Stimulated activated CD8-positive, alpha-beta memory T cell treated with anti-CD3 and anti-CD28 coated beads, Interleukin-7, amount 100 ng/mL, for 24 hours (primary cell): ENCODE measurements at regions not wholly inside any gene's neighbourhood (a gene's known extent, or its start where the extent isn't known, plus 50 kb on each side); places are given as distances from the start of the nearest gene placed in this dataset.

Experiments used
- DNase-seq: peaks from one replicate; pipeline ENCODE4 v3.0.0-alpha.2; 2020; ENCODE audit warnings: low read depth

DNA sequence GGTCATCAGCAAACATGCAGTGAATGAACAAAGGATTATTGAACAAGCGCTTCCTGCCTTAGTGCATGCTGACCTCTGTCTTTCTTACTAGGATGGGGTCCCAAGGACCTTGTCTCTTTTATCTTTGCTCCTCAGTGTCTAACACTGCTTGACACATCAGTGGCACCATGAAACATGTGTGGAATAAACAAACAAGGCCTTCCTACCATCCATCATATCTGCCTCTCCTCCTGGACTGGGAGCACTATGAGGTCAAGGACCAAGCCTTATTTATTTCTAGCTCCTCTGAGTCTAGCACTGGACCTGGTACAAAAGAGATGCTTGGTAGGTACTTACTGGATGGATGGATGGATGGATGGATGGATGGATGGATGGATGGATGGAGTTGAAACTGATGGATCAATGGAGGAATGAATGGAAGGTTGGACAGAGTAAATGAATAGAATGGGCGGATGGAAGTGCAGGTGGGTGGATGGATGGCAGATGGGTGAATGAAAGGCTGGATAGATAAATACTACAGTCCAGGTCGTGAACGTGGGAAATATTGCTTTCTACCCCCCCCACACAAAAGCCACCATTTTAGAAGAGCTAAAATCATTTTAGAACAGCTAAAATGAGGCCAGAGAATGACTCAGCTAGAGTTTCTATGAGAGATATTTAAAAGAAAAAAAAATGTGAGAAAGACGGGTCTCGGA, 104.1 kb upstream of the PTPN1 start:
- DNase-seq = no peak

DNA sequence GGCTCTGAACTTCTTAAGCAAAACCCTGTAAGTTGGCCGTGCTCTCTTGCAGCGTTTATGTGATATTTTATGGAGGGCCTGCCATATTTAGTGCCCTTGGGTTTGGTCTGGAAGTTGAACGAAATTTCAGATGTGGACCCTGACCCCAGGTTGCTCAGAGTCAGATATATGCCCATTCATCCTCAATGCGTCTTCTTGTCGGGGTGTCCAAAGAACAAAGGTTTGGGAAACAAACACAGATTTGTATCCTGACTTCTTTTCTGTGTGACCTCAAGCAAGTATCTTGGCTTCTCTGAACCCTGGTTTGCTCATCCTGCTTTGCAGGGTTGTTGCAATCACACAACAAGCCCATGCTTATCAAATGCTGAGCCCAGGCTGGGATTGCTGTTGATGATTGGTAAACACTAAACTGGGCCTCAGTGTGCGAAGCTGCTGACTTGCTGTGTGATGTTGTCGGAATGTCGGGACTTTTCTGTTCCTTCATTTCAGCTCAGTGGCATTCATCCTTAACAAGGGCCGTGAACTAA, 103.5 kb upstream of the PTPN1 start:
- DNase-seq = no peak

DNA sequence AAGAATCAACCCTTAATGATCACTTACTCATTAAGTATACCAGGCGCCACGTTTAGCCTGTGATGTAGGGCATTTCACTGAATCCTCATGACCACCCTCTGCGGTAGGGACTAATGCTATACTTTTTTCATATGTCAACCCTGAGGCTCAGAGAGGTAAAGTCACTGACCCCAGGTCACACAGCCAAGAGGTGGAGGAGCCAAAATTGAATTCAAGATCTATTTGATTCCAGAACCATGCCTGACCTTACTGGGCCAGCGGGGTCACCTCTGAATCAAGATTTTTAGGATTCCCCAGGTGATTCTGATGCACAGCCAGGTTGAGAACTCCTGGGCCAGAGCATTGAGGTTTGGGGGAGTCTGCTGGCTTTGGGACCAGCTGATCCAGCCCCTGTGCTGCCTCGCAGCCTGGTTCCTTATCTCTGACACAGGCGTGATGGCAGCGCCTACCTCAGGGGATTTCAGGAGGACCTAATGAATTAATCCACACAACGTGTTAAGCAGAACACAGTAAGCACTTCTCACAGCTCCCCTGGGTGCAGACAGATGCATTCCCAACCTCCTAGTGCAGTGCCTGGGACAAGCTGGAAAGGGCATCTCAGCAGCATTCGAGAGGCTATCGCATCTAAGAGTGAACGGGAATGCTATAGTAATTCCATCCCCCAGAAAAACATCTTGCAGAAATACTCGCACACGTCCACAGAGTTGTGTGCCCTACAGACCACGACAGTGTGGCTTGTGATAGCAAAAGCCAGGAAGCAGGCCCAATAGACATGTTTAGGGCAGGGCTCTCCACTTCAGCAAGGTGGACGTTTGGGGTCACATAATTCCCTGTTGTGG, 101.4 kb upstream of the PTPN1 start:
- no peak for DNase-seq

DNA sequence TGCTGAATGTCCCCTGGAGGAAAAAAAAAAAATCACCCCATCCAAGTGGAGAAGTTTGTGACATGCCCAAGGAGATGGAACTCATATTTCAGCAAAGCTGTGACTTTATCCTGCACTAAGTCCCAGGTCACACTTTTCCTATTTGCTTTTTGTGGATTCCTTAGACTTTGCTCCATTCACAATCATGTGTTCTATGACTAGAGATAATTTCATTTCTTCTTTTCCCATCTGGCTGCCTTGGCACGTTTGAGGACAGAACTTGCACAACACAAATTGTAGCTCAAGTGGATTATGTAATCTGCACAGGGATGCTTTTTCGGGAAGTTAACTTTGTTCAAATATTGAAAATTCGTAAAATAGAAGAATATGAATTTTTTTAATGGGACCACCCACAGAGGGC, 100.7 kb upstream of the PTPN1 start:
- DNase-seq = no peak

DNA sequence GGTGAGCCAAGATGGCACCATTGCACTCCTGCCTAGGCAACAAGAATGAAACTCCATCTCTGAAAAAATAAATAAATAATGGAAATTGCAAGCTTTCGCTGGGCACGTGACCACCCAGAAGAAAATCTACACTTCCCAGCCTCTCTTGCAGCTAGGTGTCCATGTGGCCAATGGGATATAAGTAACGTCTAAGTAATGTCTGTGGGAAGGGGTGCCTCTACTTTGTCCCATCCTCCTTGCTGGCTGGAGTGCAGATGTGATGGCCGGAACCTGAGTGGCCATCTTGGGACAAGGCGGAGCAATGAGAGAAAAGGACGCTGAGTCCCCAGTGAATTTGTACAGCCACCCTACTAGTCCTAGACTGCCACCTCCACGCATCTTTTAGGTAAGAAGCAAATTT, 99.8 kb upstream of the PTPN1 start:
- DNase-seq = no peak

DNA sequence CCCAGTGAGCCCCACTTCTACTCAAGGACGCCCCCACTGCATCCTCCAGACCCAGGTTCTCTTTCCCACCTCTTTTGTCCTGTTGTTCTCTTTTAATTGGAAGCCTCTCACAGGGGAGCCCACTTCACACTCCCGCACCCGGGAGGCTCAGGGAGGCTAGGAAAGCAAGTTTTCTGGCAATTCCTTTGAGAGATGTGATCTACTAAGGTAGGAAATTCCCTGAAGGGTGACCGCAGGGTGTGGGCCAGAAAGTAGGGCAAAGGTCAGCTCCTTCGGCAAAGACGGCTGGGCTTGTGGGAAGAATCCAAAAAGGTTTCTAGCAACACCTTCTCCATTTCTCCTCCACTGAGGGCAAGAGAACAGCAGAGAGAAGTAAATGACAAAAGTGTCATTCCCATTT, 98.1 kb upstream of the PTPN1 start:
- no peak for DNase-seq

DNA sequence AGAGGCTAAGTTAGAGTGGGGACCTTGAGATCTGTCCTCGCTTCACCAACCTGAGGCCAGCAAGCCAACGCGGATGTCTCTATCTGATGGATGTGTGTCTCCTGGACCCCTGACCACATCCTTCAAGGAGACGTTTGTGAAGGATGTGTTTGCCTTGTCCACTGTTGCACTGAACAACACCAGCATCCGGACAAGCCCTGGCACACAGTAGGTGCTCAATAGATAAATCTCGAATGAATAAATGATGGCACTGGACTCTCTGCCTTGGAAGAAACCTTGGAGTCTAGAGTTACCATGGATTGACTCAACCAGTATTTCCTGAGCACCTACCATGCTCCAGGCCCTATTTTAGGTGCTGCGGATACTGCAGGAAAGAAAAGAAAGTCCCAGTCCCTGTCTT, 97.7 kb upstream of the PTPN1 start:
- DNase-seq = no peak

DNA sequence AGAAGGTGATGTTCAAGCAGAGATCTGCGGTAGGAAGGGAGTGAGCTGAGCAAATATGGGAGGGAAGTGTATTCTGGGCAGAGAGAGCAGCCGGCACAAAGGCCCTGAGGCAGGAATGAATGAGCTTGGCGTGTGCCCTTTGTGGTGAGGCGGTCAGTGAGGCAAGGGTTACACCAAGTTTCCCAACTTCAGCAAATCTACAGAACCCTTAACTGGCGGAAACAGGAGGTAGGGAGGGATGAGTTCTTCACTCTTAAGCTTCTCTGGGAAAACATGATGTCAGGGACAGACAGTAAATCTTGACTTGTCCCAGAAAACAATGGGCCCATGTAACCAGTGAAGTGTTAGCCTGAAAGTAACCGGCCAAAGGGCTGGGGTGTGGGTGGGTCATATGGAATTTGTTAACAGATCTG, 97.1 kb upstream of the PTPN1 start:
- DNase-seq = no peak

DNA sequence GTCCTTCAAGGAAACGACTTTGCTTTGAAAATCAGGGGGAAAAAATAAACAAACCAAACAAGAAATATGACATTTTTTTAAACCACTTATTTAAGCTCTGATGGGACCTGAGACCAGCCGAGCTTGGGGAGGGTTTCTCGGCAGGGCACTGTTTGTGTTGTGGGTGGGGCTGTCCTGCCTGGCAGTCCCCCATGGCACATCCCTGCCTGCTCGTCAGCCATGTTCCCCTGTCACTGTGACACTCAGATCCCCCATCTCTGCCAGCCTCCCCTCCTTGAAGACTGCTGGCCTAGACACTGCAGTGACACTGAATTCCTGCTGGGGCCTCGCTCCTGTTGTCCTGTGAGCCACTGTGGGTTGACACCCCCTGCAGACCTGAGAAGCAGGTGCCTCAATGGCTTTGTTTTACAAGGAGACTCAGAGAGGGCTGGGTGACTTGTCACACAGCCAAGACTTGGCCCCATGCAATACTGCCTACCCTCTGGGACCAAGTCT, 95.1 kb upstream of the PTPN1 start:
- DNase-seq = no peak

DNA sequence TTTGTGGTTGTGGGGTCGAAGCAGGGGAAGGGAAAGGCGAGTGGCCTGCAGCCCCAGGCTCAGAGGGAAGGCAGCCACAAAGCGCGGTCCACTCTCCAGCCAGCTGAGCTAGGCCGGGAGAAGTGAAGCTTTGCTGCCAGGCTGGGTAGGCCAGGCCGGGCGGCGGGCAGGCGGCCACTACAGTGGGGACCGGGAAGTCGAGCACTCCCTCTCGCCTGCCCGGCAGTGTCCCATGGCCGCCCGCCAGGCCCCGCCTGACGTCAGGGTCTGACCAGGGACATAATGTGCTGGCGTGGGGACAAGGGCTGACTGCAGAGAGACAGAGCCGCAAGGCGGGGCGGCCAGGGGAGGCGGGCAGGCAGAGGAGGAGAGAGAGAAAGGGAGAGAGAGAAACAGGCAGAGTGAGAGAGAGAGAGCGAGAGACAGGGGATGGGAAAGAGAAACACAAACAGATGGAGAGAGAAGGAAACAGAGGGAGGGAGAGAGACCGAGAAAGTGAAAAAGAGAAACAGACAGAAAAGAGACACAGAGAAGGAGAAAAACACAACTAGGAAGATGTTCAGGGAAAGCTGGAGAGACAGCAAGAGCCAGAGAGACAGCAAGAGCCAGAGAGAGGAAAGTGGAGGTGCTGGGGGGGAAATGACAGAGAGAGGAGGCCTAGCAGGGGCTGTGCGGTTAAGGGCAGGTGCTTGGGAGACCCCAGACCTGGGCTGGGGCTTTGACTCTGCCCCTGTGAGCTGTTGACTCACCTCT, 94.5 kb upstream of the PTPN1 start:
- DNase-seq = no peak

DNA sequence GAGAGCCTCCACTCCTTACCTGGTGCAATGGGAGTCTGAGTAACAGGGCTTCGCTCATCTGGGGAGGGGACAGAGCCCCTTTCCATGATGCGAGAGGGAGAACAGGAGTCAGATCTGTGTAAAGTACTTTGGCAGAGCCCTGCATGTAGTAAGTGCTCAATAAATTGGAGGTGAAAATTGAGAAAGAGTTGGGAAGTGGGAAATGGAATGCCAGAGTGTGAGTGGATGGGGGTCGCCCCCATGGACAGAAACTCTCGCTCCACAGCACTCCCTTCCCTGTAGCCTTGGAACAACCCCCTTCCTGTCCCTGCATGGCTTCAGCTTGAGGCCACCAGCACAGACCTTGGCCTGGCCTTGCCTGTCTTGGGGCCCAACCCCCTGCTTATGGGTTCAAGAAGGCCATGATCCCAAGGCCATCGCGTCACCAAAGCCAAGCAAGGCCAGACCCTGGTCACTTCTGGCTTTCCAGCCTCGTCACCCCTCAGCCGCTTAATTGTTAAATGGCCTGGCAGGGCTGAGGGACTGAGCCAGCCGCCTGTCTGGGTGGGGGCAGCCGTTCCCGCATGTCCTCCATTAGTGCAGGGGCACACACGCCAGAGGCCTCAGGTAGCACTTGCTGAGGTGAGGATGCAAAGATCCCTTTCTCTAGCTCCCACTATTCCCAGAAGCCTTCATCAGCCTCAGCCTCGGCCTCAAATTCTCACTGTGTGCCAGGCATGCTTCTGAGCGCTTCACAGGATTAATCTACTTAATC, 93.7 kb upstream of the PTPN1 start:
- no peak for DNase-seq

DNA sequence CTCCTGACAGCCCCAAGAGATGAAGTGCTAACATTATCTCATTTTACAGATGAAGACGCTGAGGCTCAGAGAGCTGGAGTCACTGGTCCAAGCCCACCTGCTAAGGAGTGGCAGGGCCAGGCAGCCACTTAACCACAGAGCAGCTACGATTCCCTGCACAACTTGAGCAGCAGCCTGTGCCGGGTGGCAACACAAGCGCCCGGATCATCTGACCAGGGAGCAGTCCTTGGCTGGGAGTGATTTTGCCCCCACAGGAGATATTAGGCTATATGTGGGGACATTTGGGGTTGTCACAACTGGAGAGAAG, 93.2 kb upstream of the PTPN1 start:
- DNase-seq = no peak

DNA sequence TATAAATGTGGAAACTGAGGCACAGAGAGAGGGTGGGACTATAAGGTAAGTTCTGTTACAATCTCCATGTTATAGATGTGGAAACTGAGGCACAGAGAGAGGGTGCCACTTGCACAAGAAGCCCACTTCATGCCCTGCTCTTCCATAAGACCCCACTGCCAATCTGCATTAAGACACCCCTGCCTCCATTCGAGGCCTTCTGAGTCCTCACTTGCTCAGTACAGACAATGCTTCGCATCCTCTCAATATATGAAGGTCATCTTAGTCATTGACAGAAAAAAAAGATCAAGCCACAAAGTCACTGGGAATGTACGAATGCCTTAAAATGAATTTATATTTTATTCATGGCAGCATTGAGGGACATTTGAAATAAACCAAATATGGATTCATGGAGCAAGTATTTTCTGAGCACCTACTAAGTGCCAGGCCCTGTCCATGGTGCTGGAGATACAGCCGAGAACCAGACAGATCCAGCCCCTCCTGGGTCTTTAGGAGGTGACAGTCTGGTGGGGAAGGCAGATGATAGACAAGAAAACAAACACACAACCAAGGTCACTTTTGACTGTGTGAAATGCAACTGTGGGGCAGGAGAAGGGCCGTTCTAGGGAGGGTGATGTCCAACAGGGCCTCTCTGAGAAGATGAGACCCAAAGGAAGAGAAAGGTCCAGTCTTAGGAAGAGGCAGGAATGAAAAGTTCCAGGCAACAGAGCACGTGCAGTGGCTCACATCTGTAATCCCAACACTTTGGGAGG, 92.5 kb upstream of the PTPN1 start:
- no peak for DNase-seq

DNA sequence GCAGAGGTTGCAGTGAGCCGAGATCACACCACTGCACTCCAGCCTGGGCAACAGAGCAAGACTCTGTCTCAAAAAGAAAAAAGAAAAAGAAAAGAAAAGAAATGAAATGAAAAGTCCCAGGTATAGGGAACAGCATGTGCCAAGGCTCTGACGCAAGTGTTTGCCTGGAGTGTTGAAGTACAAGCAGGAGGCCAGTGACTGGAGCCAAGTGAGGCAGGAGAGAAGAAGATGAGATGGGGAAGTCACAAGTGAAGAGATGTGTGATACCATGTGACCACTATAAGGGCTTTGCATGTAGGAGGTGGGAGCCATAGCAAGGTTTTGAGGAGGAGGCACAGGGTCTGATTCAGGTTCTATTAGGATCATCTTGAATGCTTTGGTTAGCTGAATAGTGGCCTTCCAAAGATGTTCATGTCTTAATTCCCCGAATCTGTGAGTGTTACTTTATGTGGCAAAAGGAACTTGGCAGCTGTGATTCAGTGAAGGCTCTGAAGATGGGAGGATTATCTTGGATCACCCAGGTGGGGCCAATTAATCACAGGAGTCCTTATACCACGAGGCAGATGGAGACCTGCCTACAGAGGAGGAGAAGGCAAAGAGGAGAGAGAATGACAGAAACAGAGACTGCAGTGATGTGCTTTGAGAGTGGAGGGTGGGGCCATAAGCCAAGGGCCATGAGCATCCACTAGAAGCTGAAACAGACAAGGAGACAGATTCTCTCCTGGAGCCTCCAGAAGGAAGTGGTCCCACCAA, 91.1 kb upstream of the PTPN1 start:
- no peak for DNase-seq

DNA sequence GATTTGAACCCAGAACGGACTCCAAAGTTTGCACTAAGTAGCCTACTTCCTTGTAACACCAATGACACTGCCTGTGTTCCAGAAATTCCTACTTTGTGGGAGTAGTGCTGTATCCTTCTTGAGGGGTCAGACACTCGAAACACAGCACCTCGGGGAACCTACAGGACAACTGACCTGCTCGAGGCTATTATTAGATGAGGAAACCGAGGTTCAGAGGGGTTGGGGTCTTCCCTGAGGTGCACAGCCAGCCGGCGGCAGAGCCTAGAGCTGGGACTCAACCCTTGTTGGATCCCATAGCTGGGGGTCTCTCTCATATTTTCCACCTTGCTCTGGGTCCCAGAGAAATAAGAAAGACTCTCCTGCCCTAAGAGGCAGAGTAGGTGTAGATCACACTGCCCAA, 89.8 kb upstream of the PTPN1 start:
- no peak for DNase-seq

DNA sequence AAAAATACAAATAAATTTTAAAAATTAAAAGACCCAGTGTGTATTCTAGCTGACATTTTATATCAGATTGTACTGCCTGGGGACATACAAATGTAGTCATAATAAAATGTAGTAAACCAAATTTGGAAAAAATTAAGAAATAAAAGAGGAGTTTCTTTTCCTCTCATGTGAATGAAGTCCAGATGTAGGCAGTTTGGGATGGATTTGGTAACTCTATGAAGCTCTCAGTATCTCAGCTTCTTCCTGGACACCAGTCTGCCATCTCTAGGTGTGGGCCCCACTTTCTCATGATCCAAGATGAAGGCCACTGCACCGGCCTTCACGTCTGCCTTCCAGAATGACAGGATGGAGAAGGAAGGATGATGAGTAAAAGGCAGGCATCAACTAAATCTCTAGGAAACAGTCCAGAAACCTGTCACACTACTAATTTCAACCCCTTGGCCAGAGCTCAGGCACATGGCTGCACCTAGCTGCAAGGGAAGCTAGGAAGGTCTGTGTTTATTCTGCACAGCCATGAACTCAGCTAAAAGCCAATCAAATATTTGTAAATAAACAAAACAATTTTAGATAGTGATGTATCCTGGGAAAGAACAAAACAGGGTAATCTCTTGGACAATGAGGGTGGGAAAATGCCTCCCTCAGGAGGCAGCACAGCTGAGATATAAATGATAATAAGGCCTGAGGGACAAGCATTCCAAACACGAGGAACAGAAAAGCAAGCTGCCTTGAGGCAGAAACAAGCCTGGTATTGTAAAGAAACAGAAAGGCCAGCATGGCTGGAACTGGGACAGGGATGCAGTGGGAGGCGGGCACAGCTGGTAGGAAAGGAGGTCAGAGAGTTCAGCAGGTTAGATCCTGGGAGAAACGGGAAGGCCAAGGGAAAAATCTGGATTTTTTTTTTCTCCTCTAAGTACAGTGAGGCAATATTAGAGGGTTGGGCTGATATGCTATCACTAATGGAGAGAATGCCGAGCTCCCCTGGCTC, 88.5 kb upstream of the PTPN1 start:
- no peak for DNase-seq

DNA sequence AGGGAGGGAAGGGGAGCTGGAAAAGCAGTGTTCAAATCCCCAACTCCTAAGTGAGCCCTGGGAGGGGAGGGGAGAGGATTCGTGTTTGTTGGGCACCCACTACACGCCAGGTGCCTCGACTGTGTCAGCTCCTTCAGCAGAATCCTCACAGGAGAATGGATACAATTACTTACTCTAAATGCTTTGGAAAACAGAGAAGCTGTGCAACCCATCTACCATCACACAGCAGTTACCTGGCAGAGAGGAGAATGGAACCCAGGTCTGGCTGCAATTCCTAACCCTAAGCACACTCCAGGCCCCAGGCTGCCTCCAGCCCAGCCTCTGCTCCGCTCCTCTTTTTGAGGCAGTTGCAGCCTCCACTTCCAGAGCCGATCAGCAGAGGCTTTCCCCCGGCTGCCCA, 86.4 kb upstream of the PTPN1 start:
- no peak for DNase-seq

DNA sequence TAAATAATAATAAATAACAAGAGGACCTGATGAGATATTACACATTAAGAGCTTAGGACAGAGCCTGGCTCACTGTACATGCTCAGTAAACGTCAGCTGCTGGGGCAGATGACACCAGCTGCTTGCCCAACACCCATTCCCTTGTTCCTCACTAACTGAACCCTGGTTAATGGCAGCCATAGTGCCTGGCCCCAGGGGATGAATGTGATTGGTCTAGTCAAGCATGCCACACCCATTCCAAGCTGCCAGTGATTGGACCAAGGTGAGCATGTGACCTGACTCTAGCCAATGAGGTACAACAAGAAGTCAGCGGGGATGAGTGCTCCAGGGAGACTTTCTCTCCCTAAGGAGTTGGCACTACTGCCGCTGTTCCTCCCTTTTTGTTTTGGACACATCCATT, 85.1 kb upstream of the PTPN1 start:
- DNase-seq = no peak
